Islet precursor cell (in vitro differentiated cells): ENCODE measurements at regions not wholly inside any gene's neighbourhood (a gene's known extent, or its start where the extent isn't known, plus 50 kb on each side); places are given as distances from the start of the nearest gene placed in this dataset.
"Not testable (repeated sequence)": the region's sequence is repeated elsewhere in the genome, so short reads cannot be mapped to it uniquely, and the experiment has no call there.

Experiments used
- DNase-seq: peaks from one replicate; pipeline ENCODE4 v3.0.0-alpha.2; 2018

DNA sequence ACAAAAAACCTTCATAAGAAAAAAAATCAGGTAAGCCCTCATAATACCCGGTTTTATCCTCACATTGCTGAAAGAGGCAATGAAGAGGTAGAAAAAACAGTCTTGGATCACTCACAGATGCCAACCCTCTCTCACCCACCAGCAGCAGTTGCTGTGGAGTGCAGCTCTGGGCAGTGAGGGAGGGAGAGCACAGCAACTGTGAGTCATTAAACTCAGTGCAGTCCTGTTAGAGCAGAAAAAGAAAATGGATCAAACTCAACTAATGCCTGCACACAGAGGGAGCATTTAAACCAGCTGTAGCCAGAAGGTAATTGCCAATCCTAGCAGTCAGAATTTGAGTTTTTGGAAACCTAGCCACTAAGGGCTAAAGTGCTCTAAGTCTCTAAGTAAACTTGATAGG, 1050.6 kb upstream of the ALCAM start:
- no peak for DNase-seq

GRCh38 chr3:104323226-104323625, 1043.5 kb upstream of the ALCAM start:
- DNase-seq, result peak; percentile 43

DNA sequence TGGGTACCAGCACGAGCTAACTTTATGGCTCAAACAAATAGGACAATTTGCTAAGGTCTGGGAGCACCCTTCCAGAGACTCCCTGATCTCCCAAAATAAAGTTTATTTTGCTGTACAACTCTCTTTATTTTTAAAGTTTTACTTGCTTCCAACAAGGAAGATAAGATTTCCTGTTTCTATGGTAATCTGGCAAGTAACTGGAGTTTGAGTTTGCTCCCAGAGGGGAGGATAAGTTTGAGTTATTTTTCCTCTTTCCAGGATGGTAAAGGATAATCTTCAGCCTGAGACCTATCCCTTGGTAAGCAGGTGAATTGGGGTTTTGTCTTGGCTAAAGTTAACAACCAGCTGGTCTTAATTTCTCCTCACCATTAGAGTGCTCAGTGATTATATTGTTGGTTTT, 1019.4 kb upstream of the ALCAM start:
- no peak for DNase-seq

- DNase-seq, result no peak
Measured at GRCh38 chr3:104349836-104350235, 1016.9 kb upstream of the ALCAM start.

DNA sequence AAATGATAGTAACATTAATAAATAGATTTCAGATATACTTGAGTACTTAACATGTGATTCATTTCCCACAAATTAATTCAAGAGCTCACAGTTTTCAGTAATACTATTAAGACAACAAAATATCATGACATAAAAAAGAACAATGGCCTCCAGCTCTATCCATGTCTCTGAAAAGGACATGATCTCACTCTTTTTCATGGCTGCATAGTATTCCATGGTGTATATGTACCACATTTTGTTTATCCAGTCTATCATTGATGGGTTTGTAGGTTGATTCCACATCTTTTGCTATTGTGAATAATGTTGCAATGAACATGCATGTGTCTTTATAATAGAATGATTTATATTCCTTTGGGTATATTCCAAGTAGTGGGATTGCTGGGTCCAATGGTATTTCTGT, 1012.8 kb upstream of the ALCAM start:
- DNase-seq, result no peak

GRCh38 chr3:104359546-104359945, 1007.2 kb upstream of the ALCAM start:
- DNase-seq, result peak; percentile 63

DNA sequence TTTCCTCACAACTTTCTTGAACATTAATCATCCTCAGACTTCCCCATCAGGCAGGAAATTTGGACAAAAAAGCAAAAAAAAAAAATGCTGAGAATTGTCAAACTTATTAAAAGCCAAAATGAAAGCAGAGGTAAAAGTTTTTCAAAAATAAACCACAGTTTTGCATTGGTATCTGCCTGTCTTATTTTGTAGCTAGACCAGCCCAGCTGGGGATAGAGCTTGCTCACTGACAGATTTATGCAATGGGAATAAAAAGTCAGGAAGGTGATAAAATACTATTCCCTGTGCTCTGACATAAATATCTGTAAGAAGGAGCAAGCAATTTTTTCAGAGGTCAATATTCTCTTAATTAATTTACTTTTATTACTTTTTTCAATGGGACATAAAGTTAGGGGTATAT, 1006.7 kb upstream of the ALCAM start:
- no peak for DNase-seq

GRCh38 chr3:104361748-104362147, 1005.0 kb upstream of the ALCAM start:
- DNase-seq, result not testable (repeated sequence)

DNA sequence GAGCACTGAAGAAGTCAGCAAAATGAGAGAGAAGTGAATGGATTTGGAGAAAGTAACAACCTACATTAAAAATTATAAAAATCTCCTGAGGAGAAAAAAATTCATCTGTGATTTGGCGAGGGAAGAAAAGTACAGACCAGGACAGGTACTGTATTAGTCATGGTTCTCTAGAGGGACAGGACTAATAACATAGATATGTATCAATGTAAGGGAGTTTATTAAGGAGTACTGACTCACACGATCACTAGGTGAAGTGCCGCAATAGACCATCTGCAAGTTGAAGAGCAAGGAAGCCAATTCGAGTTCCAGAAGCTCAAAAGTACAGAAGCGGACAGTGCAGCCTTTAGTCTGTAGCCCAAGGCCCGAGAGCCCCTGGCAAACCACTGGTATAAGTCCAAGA, 1004.4 kb upstream of the ALCAM start:
- no peak for DNase-seq

- no peak for DNase-seq
Measured at GRCh38 chr3:104367000-104367399, 999.7 kb upstream of the ALCAM start.

GRCh38 chr3:104368760-104369159, 997.9 kb upstream of the ALCAM start:
- no peak for DNase-seq

- DNase-seq, result no peak
Measured at GRCh38 chr3:104385421-104385820, 981.3 kb upstream of the ALCAM start.

- no peak for DNase-seq
Measured at GRCh38 chr3:104388619-104389018, 978.1 kb upstream of the ALCAM start.

DNA sequence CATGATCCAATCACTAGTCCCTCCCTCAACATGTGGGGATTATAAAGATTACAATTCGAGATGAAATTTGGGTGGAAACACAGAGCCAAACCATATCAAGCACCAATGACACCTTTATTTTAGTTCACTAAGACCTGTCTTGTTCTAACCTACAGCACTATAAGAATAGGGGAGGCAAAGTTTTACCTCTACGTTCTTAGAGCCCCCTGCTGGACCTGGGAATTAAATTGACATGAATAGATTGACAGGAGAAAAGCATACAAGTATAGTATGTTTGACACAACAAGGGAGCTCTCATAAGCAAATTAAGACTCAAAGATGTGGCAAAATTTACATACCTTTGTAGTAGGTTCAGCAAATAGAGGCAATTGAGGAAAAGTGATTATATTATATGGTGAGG, 974.4 kb upstream of the ALCAM start:
- no peak for DNase-seq

DNA sequence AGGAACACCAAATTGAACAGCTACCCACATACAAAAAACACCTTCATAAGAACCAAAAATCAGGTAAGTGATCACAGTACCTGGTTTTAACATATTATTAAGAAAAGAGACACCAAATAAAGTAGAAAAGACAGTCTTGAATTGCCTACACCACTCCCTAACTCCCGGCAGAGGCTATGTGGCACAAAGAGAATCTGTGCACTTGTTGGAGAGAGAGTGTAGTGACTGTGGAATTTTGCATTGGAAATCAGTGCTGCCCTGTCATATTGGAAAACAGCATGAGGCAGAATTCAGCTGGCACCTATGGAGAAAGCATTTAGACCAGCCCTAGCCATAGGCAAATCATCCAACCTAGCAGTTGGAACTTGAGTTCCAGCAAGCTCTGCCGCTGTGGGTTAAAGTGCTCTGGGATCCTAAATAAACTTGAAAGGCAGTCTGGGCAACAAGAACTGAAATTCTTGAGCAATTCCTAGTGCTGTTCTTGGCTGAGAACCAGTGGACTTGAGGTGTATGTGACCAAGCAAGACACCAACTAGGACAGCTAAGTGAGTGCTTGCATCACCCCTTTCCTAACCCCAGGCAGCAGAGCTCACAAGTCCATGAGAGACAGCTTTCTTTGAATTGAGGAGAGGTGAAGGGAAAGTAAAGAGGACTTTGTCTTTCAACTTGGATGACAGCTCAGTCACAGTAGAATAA, 969.6 kb upstream of the ALCAM start:
- no peak for DNase-seq

- DNase-seq, result no peak
Measured at GRCh38 chr3:104397713-104398112, 969.0 kb upstream of the ALCAM start.

GRCh38 chr3:104402902-104403301, 963.8 kb upstream of the ALCAM start:
- DNase-seq, result no peak

GRCh38 chr3:104411757-104412156, 955.0 kb upstream of the ALCAM start:
- DNase-seq, result no peak

GRCh38 chr3:104412608-104413580, 953.8 kb upstream of the ALCAM start:
- DNase-seq, result no peak

GRCh38 chr3:104428337-104428925, 938.3 kb upstream of the ALCAM start:
- DNase-seq, result no peak

DNA sequence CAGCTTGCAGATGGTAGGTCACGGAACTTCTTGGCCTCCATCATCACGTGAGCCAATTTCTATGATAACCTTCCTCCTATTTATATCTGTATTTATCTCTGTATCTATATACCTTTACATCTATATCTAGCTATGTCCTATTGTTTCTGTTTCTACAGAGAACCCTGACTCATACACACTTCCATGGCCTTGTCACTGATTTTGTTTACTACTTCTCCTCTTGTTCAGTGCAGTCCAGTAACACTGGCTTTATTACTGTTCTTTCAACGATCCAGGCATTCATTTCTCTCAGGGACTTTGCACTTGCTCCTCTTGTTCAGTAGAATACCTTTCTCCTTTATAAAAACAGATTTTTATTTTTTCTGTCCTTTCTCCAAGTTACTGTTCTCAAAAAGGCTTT, 937.0 kb upstream of the ALCAM start:
- no peak for DNase-seq

DNA sequence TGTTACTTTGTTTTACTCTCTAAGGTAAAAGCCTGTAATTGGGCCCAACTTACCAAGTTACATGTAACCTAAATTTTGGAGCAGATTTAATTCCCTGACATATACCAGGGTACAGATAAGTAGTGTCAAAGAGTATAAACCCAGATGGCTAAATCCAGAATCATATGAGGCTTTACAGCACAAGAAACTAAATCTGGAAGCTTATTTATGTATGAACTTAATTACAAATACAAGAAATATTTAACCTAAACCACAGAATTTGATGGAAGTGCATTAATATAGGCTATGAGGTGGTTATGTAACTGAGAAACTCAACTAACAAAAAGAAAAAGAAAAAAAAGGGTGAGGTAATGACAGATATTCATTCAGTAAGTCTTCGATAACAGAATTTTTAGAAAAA, 930.2 kb upstream of the ALCAM start:
- DNase-seq, result no peak

- peak; percentile 58 for DNase-seq
Measured at GRCh38 chr3:104437131-104437750, 929.5 kb upstream of the ALCAM start.
